Activated CD4-positive, alpha-beta T cell treated with anti-CD3 and anti-CD28 coated beads, Interleukin-2, amount 50 U/mL, for 24 hours (primary cell): ENCODE measurements at regions not wholly inside any gene's neighbourhood (a gene's known extent, or its start where the extent isn't known, plus 50 kb on each side); places are given as distances from the start of the nearest gene placed in this dataset.
"Not testable (repeated sequence)": the region's sequence is repeated elsewhere in the genome, so short reads cannot be mapped to it uniquely, and the experiment has no call there.

ENCODE experiments used
- DNase-seq, 2 donors: peaks; one replicate each; pipeline ENCODE4 v3.0.0-alpha.2; 2020; ENCODE audit warnings: low read depth in 1 of 2, low spot score in 1 of 2

DNA sequence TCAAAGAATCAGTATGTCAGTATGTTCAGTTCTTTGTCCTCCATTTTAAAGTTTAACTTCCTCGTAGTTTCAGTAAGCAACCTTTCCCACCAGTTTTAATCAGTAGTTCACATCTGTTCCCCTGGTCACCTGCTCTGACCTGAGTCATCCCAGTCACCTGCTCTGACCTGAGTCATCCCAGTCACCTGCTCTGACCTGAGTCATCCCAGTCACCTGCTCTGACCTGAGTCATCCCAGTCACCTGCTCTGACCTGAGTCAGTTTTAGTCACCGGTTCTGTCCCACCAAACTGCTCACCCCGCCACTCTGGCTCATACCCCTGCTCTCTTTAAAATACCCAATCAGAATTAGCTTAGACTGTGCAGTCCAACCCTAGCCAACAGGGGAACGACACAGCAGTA lies 180.1 kb upstream of the CNTN6 start:
- not testable (repeated sequence) for DNase-seq

DNA sequence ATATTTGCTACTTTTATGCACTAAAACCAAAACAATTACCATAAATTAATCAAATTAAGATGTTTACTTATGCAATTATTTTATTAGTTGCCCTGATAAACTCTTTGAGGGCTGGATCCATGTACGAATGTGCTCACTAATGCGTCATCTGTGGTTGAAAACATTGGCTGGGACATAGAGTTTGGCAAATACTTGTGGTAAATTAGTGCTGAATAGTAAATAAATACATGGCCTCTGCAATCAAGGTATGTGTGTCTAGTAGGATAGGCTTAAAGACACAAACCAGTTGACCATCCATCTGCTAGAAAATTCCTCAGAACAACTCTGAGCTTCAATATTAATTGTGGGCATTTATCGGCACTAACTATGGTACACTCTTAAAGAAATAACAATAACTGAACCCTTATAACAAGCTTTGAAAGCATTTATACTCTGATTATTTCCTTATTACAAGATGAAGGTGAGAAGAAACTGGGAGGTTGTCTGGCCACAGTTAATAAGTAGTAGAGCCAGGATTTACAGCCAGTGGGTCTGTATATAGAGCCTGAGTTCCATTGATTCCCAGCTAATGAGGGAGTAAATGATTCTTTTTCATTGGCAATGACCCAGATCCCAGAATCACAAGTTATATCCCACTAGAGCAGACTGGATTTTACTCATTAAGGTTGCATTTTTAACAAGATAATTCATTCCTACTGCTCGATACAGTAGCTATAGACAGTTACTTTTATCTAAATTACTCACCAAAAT lies 169.5 kb upstream of the CNTN6 start:
- DNase-seq, result no peak

DNA sequence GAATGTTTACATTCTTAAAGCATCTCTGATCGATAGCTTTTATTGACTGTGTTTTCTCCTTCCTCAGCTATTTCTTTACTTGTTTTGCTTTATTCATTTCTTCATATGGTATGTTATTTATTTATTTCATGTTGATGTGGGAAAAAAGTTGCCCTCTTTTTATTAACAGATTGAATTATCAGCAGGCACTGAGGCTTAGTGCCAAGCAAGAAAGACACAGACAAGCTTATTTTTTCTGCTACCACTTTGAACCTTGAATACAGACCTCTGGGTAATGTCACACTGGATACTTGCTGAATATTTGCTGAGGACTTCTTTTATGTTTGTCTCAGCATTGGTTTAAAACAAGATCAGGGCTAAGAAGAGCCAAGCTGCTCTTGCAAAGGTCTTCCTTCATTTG lies 162.0 kb upstream of the CNTN6 start:
- no peak for DNase-seq

DNA sequence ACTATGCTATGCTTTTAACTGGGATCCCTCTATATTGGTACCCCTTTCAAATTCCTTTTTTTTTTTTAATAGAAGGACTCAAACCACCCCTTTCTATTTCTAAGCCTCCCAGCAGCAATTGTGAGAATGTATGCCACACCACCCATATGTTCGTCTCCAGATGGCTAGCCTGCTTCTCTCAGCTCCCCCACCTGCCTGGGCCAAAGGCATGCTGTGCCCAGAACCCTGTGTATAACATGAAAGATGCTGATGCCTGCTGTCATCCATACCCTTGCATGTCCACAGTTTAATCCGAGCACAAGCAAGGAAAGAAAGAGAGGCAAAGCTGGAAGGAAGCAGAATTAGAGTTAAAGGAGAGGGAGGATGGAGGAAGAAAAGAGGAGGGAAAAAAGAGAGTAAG lies 159.5 kb upstream of the CNTN6 start:
- no peak for DNase-seq

DNA sequence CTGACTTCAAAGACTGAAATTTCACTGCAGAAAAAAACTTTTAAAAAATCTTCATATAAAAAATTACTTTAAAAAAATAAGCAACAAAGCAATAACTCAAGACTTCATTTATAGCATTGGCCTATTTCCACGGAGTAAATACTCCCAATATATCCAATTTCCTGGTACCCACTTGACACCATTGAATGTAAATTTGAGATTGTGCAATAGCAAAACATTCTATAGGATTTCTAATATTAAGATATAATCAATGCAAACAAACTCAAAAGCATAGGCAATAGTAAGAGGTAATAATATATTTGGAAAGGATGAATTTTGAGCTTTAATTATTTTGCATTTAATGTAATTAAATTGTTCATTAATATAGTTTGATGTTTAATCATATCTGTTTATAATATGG lies 148.0 kb upstream of the CNTN6 start:
- DNase-seq, result no peak

DNA sequence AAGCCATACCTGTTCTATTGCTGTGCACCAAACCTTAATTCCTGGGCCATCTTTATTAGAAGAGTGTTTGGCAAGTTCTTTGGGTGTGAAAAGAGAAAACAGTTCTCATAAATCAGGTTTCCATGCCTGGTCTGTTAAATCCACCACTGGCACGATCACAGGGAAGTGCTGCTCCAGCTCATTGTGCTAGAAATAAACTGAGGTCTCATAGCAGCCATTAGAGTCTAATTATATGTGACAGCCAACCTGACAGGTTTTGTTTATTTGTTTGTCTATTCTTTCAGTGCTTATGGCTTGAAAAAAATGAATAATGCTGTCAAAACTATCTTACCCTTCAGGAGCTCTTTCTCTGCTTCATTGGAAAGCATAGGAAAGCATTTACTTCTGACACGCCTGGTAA lies 147.1 kb upstream of the CNTN6 start:
- DNase-seq, result no peak

DNA sequence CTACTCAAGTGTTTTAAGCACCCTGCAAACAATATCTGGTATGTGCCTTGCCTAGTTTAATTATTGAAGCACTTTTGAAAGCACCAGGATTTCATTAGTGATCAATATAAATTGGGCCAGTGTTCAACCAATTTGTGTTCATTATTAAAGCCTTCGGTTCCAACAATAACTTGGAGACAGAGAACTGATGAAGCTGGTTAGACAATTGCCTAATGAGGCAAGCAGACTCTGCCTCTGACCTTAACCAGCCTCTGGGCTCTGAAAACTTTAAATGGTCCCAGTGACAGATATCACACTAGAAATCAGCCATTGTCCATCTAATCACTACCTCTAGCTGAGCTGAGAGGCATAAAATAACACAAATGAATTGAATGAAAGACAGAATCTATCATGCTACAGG lies 139.9 kb upstream of the CNTN6 start:
- no peak for DNase-seq

DNA sequence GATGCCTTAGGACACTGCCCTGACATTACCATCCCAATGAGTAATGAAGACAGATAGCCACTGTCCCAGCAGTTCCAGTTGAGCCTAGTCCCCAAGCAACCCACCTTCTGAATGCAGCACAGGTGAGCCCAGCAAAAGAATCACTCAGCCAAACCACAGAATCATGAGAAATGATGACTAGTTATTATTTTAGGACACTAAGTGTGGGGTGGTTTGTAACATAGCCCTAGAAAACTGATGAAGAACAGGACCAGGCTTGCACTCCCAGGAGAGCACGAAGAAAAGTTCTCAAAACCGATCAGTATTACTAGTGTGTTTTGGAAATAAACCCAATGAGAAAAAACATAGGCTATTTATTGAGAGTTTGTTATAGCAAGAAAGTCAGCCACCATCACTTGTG lies 129.6 kb upstream of the CNTN6 start:
- no peak for DNase-seq

DNA sequence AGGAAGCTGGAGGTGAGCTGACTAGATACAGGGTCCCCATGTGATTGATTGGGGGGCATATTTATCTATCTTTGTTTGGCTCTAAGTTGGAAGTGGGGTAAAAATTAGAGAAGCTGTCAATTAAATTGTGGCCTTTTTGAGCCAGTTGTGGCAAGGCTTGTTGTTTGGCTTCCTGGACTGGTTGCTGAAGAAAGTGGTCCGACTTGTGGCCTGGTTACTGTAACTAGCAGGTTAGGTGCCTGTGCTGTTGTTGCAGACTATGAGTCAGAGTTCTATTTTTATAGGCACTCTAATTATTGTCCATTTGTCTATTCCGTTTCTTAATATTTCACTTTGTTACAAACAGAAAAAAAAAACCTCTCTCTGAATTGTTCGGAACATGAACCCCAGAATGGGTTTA lies 129.1 kb upstream of the CNTN6 start:
- DNase-seq, result no peak

DNA sequence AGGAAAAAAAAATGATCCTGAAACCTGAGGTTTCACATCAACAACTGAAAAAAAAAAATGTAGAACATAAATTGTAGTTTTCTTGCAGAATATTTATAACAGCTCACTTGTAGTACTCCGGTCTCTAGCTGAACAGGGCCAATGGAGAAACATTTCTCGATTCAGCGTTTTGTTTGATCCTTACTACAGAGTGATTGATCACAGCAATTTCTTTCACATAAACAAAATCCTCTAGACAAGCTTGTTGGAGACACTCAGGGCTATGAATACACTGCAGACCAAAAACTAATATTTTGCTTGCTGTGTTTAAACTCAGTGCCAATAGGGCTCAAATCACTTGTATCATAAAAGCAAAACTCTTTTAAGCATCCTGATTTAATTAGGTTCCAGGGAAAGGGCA lies 127.0 kb upstream of the CNTN6 start:
- DNase-seq, result no peak

DNA sequence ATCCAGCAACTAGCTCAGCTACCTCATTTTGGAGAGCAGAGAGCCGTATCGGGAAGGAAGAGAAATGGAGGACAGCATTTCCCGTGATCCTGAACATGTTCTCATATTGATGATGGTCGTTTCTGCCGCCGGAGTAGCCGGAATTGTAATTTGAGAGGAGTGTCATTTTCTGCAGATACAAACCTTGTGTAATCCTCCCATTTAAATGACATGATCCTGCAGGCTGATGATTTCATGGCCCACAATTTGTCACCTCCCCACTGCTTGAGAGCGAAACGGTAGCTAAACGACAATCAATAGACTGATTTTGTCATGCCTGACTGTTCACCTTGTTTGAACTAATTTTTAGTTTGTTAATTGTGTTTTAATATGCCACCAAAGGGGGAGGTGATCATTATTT lies 126.5 kb upstream of the CNTN6 start:
- no peak for DNase-seq

DNA sequence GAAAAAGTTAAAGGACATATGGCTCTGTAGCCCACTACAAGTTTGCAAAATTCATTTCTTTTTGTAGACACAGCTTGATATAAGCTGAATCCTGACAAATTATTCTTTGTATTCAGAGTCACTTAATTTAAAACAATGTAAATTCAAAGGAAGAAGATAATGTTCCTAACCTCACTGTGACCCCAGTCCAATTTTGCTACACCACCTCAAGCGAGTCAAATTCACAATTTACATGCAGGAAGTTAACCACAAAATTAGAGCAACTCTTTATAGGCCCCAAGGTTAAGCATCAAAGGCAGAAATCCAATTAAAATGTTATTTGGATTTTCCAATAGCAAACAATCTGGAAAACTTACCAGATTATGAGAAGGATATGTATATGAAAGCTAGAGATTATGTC lies 119.5 kb upstream of the CNTN6 start:
- DNase-seq, result no peak

DNA sequence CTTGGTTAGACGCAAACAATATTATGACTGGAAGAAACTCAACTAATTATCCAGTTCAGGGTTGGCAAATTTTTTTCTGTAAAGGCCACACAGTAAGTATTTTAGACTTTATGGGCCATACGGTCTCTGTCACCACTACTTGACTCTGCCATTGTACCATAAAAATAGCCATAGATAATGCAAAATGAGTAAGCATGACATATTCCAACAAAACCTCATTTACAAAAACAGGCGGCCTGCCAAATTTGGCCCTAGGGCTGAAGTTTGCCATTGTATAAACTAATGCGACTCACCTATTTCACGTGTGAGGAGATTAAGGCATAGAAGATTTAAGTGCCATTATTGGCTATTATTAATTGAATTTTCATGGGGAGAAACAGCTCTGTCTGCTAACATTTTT lies 116.8 kb upstream of the CNTN6 start:
- no peak for DNase-seq

DNA sequence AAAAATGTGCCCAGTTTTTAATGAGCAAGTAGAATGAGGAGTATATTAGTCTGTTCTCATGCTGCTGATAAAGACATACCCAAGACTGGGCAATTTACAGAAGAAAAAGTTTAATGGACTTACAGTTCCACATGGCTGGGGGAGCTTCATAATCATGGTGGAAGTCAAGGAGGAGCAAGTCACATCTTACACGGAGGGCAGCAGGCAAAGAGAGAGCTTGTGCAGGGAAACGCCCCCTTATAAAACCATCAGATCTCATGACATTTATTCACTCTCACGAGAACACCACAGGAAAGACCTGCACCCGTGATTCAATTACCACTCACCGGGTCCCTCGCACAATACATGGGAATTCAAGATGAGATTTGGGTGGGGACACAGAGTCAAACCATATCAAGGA lies 111.7 kb upstream of the CNTN6 start:
- no peak for DNase-seq

DNA sequence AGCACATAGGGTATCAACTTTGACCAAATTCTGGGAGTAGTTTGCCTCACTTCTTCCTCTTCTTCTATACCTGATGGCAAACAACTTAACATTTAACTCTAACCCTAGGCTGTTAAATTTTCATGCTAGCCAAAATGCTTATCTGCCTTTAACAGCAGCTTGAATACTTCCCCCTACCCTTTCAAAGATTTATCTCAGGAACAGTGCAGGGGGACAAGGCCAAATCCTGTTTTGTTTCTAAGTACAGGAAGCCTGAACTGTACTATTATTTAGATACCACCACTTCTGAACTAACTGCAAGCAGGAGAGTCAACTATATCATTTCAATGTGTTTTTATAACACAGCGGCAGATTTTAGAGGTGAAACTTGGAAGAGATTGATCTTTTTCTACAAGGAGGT lies 104.0 kb upstream of the CNTN6 start:
- DNase-seq, result no peak

DNA sequence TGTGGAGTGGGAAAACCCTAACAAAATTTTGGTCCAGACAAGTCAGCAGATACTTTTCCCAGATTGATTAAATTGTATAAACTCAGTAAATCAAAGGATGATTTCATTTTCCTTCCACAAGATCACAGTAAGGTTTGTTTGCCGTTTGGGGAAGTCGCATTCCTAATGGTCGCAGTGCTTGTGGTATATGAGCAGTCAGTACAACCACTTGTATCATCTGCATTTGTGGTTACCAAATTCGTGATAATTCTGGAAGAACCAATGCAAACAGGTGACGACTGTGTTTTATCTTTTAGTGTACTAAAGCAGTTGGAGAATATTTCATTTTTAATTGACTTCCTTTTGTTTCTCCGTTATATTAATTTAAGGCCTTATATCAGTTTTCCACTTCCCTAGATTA lies 100.0 kb upstream of the CNTN6 start:
- DNase-seq, result no peak

DNA sequence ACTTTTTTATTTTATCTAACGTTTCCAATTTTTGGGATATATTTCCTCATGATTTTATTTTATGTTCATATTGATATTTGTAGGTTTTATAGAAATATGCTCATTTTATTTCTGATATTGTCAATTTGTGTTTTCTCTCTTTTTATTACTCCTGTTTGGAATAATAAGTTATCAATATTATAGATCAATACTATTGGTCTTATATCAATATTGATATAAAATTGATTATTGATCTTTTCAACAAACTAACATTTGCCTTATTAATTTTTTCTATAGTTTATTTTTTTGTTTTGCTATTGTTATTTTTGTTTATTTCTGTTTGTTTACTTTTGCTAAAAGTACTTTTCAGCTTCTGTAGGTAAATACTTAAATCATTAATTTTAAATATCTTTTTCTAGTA lies 90.8 kb upstream of the CNTN6 start:
- no peak for DNase-seq

DNA sequence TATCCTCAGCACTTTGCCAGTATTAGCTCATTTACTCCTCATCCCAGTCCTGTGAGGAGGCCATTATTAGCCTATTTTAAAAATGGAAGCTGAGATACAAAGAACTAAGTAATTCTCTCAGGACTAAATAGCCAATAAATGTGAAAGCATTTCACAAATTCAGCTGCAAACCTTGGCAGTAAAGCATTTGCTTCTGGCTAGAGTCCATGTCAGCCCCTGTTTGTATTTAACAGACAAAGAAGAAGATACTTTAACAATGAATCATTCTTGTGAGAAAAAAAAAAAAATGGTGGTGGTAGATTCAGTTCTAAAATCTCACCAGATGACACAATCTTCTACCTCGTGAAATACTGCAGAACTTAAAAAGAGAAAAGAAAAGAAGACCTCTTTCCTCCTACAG lies 85.0 kb upstream of the CNTN6 start:
- DNase-seq, result no peak

DNA sequence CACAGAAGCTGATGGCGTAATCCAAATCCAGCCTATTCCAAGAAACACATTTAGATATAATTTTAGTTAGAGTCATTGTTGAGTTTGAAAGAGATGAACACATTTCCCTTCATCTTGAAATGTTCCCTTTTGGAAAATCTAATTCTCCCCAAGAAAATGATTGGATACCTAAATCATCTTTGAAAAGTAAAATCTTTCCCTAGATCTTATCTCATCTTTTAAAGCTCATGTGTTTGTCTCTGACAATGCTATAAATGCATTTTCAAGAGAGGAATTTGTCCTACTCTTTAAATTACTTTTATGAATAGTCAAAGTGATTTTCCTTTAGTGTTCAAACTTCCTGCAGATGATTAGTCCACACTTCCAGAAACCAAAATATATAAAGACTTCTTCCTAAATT lies 82.6 kb upstream of the CNTN6 start:
- DNase-seq, result no peak

DNA sequence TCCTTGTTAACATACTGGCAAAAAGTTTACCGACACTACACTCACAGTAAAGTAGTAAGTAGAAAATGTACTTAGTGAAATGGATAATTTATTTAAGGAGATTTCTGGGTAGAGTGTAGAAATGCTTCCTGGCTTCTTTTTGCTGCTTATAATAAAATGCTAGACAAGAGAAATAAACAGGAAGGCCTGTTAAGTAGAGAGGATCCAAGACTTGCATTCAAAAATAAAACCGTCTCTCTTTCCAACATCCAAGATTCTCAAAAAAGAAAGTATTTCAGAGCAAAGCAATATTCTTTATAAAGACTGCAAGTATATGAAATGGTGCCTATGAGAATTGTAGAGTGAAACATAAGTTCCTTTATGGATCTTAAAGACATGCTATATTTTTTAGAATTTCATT lies 77.0 kb upstream of the CNTN6 start:
- DNase-seq, result no peak

DNA sequence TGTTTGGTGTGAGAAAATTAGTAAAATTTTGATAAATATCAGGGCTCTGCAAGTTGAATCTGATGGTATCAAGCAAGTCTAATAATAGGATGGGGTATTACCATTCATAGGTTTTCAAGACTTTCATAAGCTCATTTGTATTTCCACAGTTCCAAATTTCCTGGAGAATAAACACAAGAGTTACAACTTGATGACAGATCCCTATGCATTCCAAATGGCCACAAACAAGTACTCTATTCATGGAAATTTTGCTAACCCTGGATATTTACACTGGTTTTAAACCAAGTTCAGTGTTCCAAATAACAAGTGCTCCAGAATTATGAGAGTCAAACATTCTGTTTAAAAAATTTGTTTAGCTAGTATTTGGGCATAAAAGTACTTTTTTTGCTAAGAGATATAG lies 75.0 kb upstream of the CNTN6 start:
- no peak for DNase-seq

DNA sequence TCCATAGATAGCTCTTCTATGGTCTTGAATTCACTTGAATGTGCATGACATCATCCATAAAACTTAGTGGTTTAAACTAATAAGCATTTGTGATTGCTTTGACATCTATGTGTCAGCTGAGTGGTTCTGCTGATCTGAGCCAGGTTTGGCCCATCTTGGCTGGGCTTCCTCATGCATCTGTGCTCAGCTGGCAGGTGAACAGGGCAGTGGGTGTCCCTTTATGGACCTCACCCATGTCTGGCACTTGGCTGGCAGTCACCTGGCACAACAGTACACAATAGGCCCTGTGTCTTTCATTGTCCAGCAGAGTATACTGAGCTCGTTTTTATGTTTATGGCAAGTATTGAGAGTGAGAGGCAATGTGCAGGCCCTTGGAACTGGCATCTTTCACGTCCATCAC lies 73.7 kb upstream of the CNTN6 start:
- DNase-seq, result no peak

DNA sequence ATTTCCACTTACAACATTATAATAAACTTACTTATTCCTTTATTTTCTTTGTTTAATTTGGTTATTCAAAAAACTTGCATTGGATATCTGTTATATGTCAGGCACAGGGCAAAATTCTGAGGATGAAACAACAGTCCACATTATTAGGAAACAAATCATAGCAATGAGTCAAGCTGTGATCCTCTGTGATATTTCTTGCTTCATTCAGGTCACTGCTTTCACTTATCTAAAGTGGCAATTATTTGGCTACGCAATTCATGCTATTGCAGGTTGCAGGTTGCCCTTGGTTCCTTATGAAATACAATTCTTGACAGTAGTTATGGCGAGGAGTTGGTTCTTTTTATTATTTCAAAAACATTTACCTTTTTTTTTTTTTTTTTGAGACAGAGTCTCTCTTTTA lies 66.4 kb upstream of the CNTN6 start:
- no peak for DNase-seq
